ENCODE measurements at regions not wholly inside any gene's neighbourhood (a gene's known extent, or its start where the extent isn't known, plus 50 kb on each side); places are given as distances from the start of the nearest gene placed in this dataset.

DNA sequence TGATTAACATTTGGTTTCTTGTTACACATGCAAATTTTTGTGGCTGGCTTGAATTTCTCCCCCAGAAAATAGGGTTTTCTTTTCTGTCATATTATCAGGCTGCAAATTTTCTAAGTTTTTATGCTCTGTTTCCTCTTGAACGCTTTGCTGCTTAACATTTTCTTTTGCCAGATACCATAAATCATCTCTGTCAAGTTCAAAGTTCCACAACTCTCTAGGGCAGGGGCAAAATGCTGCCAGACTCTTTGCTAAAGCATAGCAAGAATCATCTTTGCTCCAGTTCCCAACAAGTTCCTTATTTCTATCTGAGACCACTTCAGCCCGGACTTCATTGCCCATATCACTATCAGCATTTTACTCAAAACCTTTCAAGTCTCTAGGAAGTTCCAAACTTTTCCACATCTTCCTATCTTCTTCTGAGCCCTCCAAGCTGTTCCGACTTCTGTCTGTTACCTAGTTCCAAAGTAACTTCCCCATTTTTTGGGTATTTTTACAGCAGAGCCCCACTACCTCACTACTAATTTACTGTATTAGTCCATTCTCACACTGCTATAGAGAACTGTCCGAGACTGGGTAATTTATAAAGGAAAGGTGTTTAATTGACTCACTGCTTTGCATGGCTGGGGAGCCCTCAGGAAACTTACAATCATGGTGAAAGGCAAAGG lies 486.9 kb upstream of the NCAM2 start:
- DNase-seq (ENCODE audit: low read depth in 2 of 2): no peak

- no peak for DNase-seq (ENCODE audit: low read depth in 2 of 2)
Measured at GRCh38 chr21:20515446-20515845, 482.8 kb upstream of the NCAM2 start.

GRCh38 chr21:20519076-20519475 lies 479.1 kb upstream of the NCAM2 start:
- DNase-seq (ENCODE audit: low read depth in 2 of 2): no peak

DNA sequence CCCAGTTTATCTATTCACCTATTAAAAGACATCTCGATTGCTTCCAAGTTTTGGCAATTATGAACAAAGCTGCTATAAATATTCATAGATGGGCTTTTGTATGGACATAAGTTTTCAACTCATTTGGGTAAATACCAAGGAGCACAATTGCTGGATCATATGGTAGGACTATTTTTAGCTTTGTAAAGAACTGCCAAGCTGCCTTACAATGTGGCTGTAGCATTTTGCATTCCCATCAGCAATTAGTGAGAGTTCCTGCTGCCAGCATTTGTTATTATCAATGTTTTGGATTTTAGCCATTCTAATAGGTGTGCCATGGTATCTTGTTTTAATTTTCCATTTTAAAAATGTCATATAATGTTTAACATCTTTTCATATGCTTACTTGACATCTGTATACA lies 475.6 kb upstream of the NCAM2 start:
- no peak for DNase-seq (ENCODE audit: low read depth in 2 of 2)

- no peak for DNase-seq (ENCODE audit: low read depth in 2 of 2)
Measured at GRCh38 chr21:20523191-20523590, 475.0 kb upstream of the NCAM2 start.

- no peak for DNase-seq (ENCODE audit: low read depth in 2 of 2)
Measured at GRCh38 chr21:20527731-20528460, 470.3 kb upstream of the NCAM2 start.

- no peak for DNase-seq (ENCODE audit: low read depth in 2 of 2)
Measured at GRCh38 chr21:20537130-20537529, 461.1 kb upstream of the NCAM2 start.

- no peak for DNase-seq (ENCODE audit: low read depth in 2 of 2)
Measured at GRCh38 chr21:20538039-20538658, 460.1 kb upstream of the NCAM2 start.

DNA sequence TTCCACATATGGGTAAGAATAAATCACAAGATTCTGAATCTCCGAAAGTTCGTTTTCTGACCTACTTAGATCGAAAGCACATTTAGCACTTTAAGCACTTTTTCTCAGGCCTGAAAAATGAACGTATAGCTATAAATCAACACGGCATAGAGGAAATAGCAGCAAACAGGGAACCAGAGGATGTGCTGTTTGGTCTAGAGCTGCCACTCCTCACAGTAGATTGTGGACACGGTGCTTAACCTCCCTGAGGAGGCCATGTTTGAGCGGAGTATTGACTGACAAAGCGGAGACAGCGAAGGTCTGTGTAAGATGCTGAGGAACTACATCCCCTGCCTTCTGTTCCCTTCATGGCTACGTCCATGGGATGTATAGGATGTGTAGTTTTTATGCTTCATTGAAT lies 452.8 kb upstream of the NCAM2 start:
- DNase-seq (ENCODE audit: low read depth in 2 of 2): no peak

- no peak for DNase-seq (ENCODE audit: low read depth in 2 of 2)
Measured at GRCh38 chr21:20551939-20552338, 446.3 kb upstream of the NCAM2 start.

- DNase-seq (ENCODE audit: low read depth in 2 of 2): no peak
Measured at GRCh38 chr21:20554785-20555184, 443.4 kb upstream of the NCAM2 start.

GRCh38 chr21:20570824-20571232 lies 427.4 kb upstream of the NCAM2 start:
- DNase-seq (ENCODE audit: low read depth in 2 of 2): no peak

- no peak for DNase-seq (ENCODE audit: low read depth in 2 of 2)
Measured at GRCh38 chr21:20572582-20572981, 425.6 kb upstream of the NCAM2 start.

GRCh38 chr21:20581361-20581760 lies 416.8 kb upstream of the NCAM2 start:
- no peak for DNase-seq (ENCODE audit: low read depth in 2 of 2)

DNA sequence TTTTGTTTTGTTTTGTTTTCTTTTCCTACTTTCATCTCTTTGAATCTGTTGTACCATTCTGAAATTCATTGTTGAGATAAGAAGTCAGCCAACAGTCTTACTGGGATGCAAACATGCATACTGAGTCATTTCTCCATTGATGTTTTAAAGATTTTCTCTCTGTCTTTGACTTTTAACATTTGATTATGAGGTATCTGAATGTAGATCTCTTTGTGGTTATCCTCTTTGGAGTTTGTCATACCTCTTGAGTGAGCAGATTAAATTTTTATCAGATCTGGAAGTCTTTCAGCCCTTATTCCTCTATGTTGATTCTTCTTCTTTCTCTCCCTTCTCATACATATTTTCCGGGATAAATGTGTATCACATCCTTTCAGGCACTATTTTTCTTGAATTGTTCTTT lies 406.9 kb upstream of the NCAM2 start:
- DNase-seq (ENCODE audit: low read depth in 2 of 2): no peak

DNA sequence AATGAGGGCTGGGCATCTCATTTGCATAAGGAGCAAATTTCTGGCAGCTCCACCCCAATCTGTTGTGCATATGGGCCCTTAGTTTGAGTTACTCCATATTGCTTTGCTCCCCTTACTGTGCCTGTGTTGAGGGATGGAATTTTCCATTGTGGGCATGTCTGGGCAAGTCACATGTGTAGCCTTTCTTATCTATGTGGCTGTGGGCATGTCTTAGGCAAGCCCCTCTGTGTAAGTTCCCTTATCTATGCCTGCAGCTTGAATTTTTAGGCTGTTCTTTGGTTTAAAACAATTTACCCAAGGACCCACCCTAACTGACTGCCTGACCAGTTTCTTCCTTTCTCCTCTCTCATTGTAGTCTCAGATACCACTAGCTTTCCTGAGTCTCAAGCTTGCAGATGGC lies 405.7 kb upstream of the NCAM2 start:
- no peak for DNase-seq (ENCODE audit: low read depth in 2 of 2)

DNA sequence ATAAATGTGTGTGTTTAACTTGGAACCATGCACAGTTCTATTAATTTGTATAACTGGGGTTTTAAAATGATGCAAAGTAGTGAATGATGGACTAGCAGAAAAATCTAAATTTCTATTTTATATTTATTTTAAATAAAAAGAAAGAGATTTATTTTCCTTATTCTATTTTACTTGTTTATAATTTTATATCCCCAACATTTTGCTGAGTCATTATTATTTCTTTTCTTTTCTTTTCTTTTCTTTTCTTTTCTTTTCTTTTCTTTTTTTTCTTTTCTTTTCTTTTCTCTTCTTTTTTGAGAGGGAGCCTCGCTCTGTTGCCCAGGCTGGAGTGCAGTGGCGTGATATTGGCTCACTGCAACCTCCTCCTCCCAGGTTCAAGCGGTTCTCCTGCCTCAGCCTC lies 395.0 kb upstream of the NCAM2 start:
- DNase-seq (ENCODE audit: low read depth in 2 of 2): no peak

DNA sequence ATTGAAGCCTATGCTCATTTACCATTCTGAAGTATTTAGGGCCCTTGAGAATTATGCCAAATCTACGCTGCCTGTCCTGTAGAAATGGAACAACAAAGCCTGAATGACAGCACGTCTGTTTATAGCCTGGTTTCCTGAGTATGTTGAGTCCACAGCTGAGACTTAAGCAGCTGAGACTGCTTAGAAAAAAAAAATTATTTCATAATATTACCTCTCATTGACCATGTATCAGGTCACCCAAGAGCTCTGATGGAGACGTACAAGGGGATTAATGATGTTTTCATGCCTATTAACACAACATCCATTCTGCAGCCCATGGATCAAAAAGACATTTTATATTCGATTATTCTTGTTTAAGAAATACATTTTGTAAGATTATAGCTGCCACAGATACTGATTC lies 387.2 kb upstream of the NCAM2 start:
- no peak for DNase-seq (ENCODE audit: low read depth in 2 of 2)

- no peak for DNase-seq (ENCODE audit: low read depth in 2 of 2)
Measured at GRCh38 chr21:20613654-20614053, 384.6 kb upstream of the NCAM2 start.

DNA sequence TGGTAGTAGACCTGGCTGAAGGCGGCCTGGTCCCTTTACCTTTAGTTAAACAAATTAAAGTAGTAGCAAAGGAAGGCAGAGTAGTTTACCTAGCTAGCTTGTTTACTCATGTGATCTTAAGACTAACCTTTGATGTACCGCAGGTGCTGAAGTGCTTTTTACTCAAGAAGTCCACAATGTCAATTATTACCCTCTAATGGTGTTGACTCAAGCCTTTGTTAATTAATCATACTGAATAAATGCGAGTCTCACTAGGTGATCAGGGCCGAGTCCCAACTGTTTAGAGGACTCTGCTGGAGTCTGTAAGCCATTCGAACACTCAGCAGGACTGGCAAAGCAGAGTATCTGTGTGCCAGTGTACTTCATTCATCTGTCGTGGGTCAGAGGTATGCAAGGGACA lies 381.1 kb upstream of the NCAM2 start:
- no peak for DNase-seq (ENCODE audit: low read depth in 2 of 2)

- DNase-seq (ENCODE audit: low read depth in 2 of 2): no peak
Measured at GRCh38 chr21:20618878-20619277, 379.3 kb upstream of the NCAM2 start.

DNA sequence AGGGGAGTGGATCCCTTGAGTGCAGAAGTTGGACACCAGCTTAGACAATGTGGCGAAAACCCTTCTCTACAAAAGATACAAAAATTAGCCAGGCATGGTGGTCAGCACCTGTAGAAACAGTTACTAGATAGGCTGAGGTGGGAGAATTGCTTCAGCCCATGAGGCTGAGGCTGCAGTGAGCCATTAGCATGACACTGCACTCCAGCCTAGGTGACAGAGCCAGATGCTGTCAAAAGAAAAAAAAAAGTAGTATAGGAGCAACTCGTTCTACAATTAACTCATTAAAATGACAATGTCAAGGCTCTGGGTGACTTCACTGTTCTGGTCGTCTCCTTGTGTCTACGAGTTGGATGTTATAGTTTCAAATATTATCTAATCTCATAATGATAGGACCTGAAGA lies 370.6 kb upstream of the NCAM2 start:
- DNase-seq (ENCODE audit: low read depth in 2 of 2): no peak

DNA sequence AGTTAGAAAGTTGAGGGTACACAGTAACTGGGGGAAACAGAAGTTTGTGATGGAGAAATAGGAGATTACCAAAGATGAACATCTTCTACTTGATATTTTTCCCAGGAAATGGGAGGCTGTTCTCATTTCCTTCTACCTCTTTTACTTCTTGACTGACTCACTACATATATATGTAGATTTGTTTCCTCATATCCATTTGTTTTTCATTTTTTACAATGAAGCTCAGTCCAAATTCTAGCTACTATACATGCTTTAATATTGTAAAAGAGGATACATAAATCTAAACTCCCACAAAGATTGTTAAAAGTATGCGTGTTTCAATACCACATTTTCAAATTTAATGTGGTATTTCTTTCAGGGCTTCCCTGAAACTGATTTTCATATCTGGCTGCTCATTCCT lies 366.6 kb upstream of the NCAM2 start:
- DNase-seq (ENCODE audit: low read depth in 2 of 2): no peak
